Calu3 (cell line): ENCODE measurements at regions not wholly inside any gene's neighbourhood (a gene's known extent, or its start where the extent isn't known, plus 50 kb on each side); places are given as distances from the start of the nearest gene placed in this dataset.

Source experiments
- BruUV-seq: library from RNA; stranded (reverse); fragments of 400-500 nt; replicated peaks from 2 replicates; lab custom pipeline; 2021; lab: Mats Ljungman, UMichigan
- CTCF ChIA-PET: fragments of 300-600 bp; sonication (Branson Sonifier 250); formaldehyde crosslinking; loops from one replicate; lab custom pipeline; 2022; ENCODE audit warnings: antibody characterized with exemption; lab: Charles Lee
- DNase-seq: peaks from one replicate; pipeline ENCODE4 v3.0.0; 2022
- H3K27ac Mint-ChIP-seq: one replicate; pipeline ENCODE4 v1.8.0; 2022; ENCODE audit warnings: mixed read lengths; ENCODE audit not compliant: unreplicated experiment
- H3K27me3 Mint-ChIP-seq: one replicate; pipeline ENCODE4 v1.8.0; 2022; ENCODE audit warnings: mixed read lengths; ENCODE audit not compliant: unreplicated experiment
- H3K36me3 Mint-ChIP-seq: one replicate; pipeline ENCODE4 v1.8.0; 2022; ENCODE audit warnings: mild to moderate bottlenecking, moderate library complexity, mixed read lengths; ENCODE audit not compliant: insufficient read depth, unreplicated experiment
- H3K4me1 Mint-ChIP-seq: one replicate; pipeline ENCODE4 v1.8.0; 2022; ENCODE audit warnings: mild to moderate bottlenecking, low read depth, mixed read lengths; ENCODE audit not compliant: unreplicated experiment
- H3K4me3 Mint-ChIP-seq: one replicate; pipeline ENCODE4 v1.8.0; 2022; ENCODE audit warnings: mild to moderate bottlenecking, low read depth, moderate library complexity, mixed read lengths; ENCODE audit not compliant: unreplicated experiment
- H3K9me3 Mint-ChIP-seq: one replicate; pipeline ENCODE4 v1.8.0; 2022; ENCODE audit warnings: low read depth, mixed read lengths; ENCODE audit not compliant: unreplicated experiment
- CTCF ChIP-seq: fragments of 200-600 bp; IDR thresholded peaks from one replicate; pipeline ENCODE4 v1.8.0; 2022; ENCODE audit warnings: antibody characterized with exemption; ENCODE audit not compliant: unreplicated experiment
- intact Hi-C: fragments of 100-400 bp; cut with micrococcal nuclease; formaldehyde crosslinking; loops from one replicate; pipeline ENCODE4 v1.10.0; 2022; ENCODE audit not compliant: unreplicated experiment

DNA sequence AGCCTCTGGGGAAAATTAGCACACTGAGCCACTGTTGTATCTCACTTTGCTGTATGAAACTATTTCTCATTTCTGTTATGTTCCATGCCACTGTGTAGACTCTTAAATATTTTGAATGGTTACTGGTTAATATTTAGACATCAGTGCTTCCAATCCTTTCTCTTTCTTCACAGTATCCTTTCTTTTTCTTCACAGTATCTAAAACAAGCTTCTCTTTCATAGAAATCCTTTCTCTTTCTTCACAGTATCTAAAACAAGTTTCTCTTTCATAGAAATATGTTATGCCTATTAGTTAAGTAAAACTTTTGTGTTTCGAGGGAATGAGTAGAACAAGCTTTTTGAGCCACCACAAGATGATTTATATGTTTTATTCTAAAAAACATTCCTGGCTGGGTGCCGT is 326.8 kb upstream of the KLF12 start:
- no peaks in the 10 kb centered on the region for H3K9me3 Mint-ChIP-seq
- no peaks in the 10 kb centered on the region for H3K36me3 Mint-ChIP-seq
- H3K4me1 Mint-ChIP-seq: no peaks in the 10 kb centered on the region
- H3K27ac Mint-ChIP-seq: no peak overlapping the region
- CTCF ChIA-PET: no interaction called here
- no peak for DNase-seq
- intact Hi-C loops: no loop called here
- no peak overlapping the region for H3K4me3 Mint-ChIP-seq
- no peaks in the 10 kb centered on the region for H3K27me3 Mint-ChIP-seq
- no TSS peak for BruUV-seq
- TF ChIP-seq CTCF: no peak

DNA sequence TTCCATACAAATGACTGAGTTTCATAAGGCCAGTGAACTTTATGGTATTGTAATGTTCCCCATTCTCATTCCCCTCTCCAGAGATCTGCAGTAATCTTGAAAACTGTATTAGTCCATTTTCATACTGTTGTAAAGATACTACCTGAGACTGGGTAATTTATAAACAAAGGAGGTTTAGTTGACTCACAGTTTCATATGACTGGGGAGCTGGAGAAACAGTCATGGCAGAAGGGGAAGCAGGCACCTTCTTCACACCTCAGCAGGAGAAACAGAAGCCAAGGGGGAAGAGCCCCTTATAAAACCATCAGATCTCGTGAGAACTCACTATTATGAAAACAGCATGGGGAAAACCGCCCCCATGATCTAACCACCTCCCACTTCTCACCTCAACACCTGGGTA is 318.7 kb upstream of the KLF12 start:
- Mint-ChIP-seq H3K9me3 (no peaks in the 10 kb centered on the region), H3K4me1 (no peaks in the 10 kb centered on the region), H3K4me3 (no peak overlapping the region), H3K27me3 (no peaks in the 10 kb centered on the region), H3K36me3 (no peaks in the 10 kb centered on the region), H3K27ac (no peak overlapping the region)
- no peak for DNase-seq
- BruUV-seq: no TSS peak
- no peak for TF ChIP-seq CTCF
- intact Hi-C loops: no loop called here
- CTCF ChIA-PET: no interaction called here

DNA sequence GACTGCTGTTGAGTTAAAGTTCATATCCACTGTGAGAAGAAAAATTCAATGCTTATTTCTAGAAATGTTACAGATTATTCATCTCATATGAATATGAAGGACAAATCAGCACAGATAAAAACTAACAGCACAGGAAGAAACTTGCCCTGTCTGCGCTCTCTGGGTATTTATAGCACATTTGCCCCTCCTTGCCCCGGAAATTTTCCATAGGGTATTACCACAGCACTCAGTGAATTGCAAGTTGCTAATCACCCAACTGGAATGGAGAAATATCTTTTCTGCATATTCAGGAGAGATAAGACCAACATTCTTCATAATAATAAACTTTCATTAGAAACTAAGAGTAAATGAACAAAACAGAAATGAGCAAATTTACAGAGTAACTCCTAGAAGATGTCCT is 318.0 kb upstream of the KLF12 start:
- Mint-ChIP-seq H3K27ac (no peak overlapping the region), H3K4me1 (no peaks in the 10 kb centered on the region), H3K36me3 (no peaks in the 10 kb centered on the region), H3K27me3 (no peaks in the 10 kb centered on the region), H3K9me3 (no peaks in the 10 kb centered on the region), H3K4me3 (no peak overlapping the region)
- CTCF ChIA-PET: no interaction called here
- BruUV-seq: no TSS peak
- DNase-seq: no peak
- TF ChIP-seq CTCF: no peak
- intact Hi-C loops: no loop called here

DNA sequence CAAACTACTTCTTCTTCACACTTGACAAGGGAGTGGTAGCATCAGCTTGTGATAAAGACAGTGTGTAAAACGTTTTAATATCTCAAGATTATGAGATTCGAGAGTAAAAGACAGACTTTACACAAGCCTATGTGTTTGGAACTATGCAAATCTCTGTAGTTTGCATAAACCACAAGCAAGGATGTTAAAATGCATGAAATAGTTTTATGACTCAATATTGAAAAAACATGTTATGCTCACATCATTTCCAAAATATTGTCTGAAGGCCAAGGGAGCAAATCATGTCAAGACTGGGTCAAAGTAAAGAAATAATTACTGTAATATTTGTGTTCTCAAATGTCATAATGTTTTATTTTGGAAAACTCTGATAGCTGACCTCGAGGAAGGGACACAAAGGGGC is 316.8 kb upstream of the KLF12 start:
- TF ChIP-seq CTCF: no peak
- CTCF ChIA-PET: no interaction called here
- Mint-ChIP-seq H3K36me3 (no peaks in the 10 kb centered on the region), H3K27ac (no peak overlapping the region), H3K27me3 (no peaks in the 10 kb centered on the region), H3K9me3 (no peaks in the 10 kb centered on the region), H3K4me1 (no peaks in the 10 kb centered on the region), H3K4me3 (no peak overlapping the region)
- intact Hi-C loops: no loop called here
- no peak for DNase-seq
- BruUV-seq: no TSS peak

DNA sequence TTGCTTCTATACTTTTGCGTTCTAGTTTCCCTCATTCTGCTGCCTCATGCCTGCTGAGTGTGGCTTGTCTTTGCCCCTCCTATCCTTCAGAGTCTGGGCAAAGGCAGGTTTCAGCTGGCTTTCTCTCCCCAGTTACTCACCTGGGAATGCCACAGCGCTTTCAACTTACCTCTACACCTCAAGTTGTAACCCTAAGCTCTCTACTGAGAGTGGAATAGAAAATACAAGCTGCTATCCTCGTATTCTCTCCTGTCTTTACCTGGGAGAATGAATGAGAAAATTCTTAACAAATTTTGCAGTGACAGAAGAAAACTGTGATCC is 316.3 kb upstream of the KLF12 start:
- H3K27me3 Mint-ChIP-seq: no peaks in the 10 kb centered on the region
- no peaks in the 10 kb centered on the region for H3K9me3 Mint-ChIP-seq
- TF ChIP-seq CTCF: no peak
- CTCF ChIA-PET: no interaction called here
- BruUV-seq: no TSS peak
- intact Hi-C loops: no loop called here
- no peak overlapping the region for H3K4me3 Mint-ChIP-seq
- H3K27ac Mint-ChIP-seq: no peak overlapping the region
- no peaks in the 10 kb centered on the region for H3K36me3 Mint-ChIP-seq
- DNase-seq: no peak
- H3K4me1 Mint-ChIP-seq: no peaks in the 10 kb centered on the region
